ENCODE measurements at regions not wholly inside any gene's neighbourhood (a gene's known extent, or its start where the extent isn't known, plus 50 kb on each side); places are given as distances from the start of the nearest gene placed in this dataset.
"Not testable (repeated sequence)": the region's sequence is repeated elsewhere in the genome, so short reads cannot be mapped to it uniquely, and the experiment has no call there.

DNA sequence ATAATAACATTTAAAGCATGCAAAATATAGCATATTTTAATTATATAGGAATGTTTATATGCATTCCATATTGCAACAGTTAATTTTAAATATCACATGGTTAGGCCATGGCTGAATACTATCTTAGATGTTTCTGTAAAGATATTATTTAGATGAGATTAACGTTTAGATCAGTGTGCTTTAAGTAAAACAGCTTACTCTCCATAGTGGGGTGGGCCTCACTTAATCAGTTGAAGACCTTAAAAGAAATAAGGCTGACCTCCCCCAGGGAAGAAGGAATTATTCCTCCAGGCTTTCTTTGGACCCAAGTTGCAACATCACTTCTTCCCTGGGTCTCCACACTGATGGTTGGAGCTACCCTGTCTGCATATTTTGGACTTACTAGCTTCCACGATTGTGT is 1246.5 kb downstream of the TYW1 start:
- DNase-seq (ENCODE audit: low spot score): no peak

DNA sequence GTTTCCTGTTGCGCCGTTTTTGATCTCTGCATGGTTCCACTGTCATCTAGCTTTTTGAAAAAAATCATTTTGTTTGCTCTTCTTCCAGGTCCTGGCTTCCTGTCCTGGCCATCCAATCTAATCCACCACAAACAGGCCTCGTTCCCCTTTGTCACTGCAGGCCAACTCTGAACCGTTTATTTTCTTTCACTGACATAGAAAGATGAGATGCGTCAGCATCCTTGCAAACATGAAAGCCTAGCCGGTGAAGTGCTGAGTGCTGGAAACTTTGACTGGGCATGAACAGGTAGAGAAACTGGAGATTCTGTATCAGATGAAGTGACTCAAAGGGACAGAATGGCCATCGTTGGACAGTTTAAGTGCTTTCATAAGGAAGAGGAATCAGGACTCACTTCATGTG is 1247.8 kb downstream of the TYW1 start:
- DNase-seq (ENCODE audit: low spot score): no peak

GRCh38 chr7:68245688-68246087 is 1249.1 kb downstream of the TYW1 start:
- no peak for DNase-seq (ENCODE audit: low spot score)

- DNase-seq (ENCODE audit: low spot score): no peak
Observed at GRCh38 chr7:68246189-68246633, 1249.6 kb downstream of the TYW1 start.

DNA sequence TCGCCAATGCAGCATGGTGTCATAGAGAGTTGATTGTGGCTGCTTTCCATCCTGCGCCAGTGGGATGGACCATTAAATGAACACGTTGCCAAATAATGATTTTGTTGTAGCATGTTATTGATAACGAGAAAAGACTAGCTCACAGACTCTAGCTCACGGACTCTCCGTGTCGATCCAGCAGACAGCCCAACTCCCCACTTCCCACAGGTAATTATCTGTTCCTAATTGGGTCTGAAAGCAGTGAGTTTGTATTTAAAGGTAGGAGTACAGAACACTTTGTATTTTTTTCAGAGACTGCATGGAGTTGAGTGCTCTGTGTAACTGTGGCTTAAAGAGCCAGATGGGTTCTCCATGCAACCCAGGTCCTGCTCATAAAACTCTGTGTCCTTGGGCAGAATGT is 1250.5 kb downstream of the TYW1 start:
- DNase-seq (ENCODE audit: low spot score): no peak

GRCh38 chr7:68247571-68247970 is 1250.9 kb downstream of the TYW1 start:
- DNase-seq (ENCODE audit: low spot score): no peak

- DNase-seq (ENCODE audit: low spot score): no peak
Observed at GRCh38 chr7:68248973-68249372, 1252.3 kb downstream of the TYW1 start.

DNA sequence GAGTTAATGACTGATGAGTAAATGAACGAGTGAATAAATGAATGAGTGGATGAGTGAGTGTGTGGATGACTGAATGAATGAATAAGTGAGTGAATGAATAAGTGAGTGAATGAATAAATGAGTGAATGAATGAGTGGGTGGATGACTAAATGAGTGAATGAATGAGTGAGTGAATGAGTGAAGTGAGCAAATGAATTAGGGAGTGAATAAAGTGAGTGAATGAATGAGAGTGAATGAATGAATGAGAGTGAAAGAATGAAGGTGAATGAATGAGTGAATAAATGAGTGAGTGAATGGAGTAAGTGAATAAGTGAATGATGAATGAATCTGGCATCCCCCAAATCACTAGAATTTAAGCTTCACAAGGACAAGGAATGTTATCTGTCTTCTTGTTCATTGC is 1253.0 kb downstream of the TYW1 start:
- no peak for DNase-seq (ENCODE audit: low spot score)

- no peak for DNase-seq (ENCODE audit: low spot score)
Observed at GRCh38 chr7:68250143-68250542, 1253.5 kb downstream of the TYW1 start.

DNA sequence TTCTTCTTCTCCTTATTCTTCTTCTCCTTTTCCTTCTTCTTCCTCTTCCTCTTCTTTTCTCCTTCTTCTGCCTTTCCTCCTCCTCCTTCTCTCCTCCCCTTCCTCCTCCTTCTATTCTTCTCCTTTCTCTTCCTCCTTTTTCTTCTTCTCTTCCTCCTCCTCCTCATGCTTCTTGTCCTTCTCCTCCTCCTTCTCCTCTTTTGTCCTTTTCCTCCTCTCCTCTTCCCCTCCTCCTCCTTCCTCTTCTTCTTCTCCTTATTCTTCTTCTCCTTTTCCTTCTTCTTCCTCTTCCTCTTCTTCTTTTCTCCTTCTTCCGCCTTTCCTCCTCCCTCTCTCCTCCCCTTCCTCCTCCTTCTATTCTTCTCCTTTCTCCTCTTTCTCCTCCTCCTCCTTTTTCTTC is 1258.2 kb downstream of the TYW1 start:
- DNase-seq (ENCODE audit: low spot score): not testable (repeated sequence)

DNA sequence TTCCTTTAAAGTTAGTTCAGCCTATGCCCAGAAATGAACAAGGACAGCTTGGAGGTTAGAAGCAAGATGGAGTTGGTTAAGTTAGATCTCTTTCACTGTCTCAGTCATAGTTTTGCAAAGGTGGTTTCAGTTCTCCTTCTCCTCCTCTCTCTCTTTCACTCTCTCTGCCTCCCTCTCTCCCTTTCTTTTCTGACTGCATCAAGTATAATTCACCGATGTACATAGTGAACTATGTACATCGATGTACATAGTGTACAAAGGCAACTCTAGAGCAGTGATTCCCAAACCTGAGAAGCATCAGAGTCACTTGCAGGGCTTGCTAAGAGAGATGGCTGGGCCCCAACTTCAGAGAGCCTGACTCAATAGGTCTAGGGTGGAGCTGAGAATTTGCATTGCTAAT is 1259.7 kb downstream of the TYW1 start:
- DNase-seq (ENCODE audit: low spot score): no peak

DNA sequence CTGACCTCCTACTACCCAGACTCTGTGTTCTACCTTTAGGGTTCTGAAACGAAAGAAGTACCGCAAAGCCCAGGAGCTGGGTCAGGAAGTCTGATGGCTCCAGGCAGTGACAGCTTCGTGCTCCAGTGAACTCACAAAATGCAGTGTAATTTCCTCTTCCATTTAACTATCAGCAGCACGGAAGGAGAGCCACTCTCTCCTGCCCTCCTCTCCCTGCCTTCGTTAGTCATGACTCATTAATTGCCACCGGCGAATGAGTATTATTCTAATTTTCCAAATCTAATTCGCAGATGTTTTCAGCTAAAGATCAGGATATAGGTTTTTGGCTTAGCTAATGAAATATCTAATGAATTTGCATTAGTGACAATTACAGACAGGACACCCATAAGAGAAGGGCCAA is 1262.0 kb downstream of the TYW1 start:
- no peak for DNase-seq (ENCODE audit: low spot score)

GRCh38 chr7:68265258-68265657 is 1268.6 kb downstream of the TYW1 start:
- no peak for DNase-seq (ENCODE audit: low spot score)

DNA sequence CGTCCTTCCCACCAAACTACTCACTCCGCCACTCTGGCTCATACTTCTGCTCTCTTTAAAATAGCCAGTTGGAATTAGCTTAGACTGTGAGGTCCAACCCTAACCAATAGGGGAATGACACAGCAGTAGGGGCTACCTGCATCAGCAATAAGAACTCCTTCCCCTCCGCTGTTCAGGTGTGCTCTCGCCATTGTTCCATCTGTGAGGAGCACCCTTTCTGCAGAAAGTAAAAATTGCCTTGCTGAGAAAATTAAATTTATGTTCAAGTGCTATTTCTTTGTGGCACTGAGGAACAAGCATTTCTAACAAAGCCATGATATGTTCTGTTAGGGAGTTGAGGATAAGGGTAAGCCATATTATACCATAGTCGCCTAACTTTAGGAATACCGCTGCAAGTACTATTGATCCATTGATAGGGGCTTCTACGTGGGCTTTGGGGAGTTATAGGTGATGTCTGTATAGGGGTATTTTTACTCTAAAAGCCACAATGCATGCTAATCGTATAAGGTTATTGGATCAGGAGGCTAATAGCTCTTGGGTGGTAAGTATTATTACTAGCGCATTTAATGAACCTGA is 1269.5 kb downstream of the TYW1 start:
- no peak for DNase-seq (ENCODE audit: low spot score)

DNA sequence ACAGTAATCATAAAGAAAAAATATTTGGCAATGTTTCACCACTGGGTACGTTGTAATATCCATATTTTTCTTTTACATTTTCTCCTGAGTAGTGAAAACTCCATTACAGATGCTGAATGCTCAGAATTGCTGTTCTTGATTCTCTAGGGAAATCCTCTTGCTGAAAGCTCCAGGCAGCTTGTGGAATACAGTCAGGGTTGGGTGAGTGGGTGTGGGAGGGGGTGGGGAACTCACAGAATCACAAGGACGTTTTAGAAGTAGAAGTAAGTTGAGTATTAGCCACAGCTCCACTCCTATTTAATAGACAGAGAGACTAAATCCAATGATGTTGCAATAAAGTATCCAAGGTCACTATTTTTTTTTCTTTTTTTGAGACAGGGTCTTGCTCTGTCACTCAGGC is 1270.9 kb downstream of the TYW1 start:
- no peak for DNase-seq (ENCODE audit: low spot score)

DNA sequence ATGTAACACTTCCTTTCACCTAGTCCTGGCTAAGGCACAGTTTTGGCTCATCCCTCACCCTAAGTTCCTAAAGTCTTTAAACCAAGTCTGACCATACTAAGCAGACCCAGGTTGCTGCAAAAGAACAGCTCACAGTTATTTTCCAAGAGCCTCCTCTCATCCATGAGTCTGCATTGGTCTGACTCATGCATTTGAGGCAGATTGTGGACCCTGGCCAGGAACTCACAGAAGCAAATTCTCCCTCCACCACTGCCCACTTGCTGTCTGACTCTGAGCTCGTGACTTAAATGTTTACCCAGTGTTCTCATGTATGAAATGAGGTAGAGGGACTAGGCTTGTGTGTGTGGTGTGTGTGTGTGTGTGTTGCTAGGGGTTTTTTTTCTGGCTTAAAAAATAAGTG is 1272.8 kb downstream of the TYW1 start:
- no peak for DNase-seq (ENCODE audit: low spot score)

DNA sequence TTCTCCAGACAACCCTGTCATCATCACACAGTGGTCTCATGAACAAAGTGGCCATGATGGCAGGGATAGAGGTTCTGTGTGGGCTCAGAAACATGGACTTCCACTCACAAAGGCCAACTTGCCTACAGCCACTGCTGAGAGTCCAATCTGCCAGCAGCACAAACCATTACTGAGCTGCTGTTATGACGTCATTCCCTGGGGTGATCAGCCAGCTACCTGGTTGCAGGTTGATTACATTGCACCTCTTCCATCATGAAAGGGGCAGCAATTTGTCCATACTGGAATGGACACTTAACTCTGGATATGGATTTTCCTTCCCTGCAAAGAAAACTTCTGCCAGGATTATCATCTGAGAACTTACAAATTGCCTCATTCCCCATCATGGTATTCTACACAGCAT is 1275.9 kb downstream of the TYW1 start:
- DNase-seq (ENCODE audit: low spot score): no peak

DNA sequence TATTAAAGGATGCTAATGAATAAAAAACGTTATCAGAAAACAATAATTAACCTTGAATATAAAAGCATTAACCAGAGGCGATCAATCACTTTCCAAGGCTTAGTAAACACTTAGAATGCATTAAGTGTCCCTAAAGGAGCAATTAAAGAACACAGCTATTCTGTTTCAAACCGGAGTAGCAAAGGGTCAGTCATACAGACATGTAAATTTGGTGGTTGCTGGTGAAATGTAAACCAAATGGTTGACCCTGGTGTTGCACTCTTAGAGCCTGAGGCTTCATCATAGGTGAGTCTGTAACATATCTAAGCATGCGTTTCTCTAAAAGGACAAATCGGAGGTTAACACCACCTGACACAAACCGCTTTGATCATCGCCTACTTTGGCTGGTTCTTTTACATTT is 1280.1 kb downstream of the TYW1 start:
- DNase-seq (ENCODE audit: low spot score): no peak

DNA sequence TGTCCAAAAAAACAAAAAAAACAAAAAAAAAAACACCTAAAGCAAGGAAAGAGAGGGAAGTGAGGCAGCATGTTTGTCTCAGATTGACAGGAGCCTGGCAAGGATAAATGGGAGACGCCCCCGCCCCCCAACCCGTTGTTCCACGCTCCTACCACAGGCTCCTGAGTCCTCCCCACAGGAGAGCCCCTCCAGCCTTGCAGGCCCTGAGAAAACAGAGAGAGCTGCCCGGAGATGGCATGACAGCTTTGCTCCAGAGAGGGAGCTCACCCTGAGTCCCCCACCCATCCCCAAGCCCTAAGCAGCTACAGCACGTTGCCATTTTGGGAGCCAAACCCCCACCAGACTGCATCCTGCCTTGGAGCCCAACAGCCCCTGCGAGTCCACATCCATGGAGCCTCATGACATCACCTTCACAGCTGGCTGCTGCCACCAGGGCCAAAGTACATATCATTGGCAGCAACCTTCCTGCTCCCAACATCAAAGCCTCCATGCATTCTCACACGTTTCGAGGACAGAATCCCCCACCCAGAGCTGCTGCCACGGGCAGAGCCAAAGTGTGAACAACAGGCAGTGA is 1283.3 kb downstream of the TYW1 start:
- no peak for DNase-seq (ENCODE audit: low spot score)

- no peak for DNase-seq (ENCODE audit: low spot score)
Observed at GRCh38 chr7:68280931-68281330, 1284.3 kb downstream of the TYW1 start.

- no peak for DNase-seq (ENCODE audit: low spot score)
Observed at GRCh38 chr7:68288144-68288593, 1291.5 kb downstream of the TYW1 start.

DNA sequence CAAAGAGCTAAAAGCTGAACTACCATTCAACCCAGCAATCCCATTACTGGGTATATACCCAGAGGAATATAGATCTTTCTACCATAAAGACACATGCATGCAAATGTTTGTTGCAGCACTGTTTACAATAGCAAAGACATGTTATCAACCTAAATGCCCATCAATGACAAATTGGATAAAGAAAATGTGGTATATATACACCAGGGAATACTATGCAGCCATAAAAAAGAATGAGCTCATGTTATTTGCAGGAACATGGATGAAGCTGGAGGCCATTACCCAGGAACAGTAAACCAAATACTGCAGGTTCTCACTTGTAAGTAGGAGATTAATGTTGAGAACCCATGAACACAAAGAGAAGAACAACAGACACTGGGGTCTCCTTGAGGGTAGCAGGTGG is 1295.1 kb downstream of the TYW1 start:
- no peak for DNase-seq (ENCODE audit: low spot score)

DNA sequence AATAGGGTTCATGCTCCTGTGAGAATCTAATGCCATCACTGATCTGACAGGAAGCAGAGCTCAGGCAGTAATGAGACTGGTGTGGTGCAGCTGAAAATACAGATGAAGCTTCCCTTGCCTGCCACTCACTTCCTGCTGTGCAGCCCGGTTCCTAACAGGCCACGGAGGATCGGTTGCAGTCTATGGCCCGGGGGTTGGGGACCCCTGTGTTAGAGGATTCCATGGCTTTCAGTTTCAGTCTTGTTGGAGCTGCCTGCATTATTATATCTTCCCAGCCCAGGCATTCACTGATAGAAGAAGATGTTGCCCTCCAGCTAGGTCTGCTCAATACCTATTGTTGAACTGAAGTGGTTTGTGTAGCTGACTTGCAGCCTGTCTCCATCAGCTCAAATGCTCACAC is 1298.8 kb downstream of the TYW1 start:
- no peak for DNase-seq (ENCODE audit: low spot score)

GRCh38 chr7:68304536-68304935 is 1293.7 kb upstream of the AUTS2 start:
- DNase-seq (ENCODE audit: low spot score): no peak

All from left forelimb (tissue), 1 donor.